ENCODE measurements at regions not wholly inside any gene's neighbourhood (a gene's known extent, or its start where the extent isn't known, plus 50 kb on each side); places are given as distances from the start of the nearest gene placed in this dataset.

- H3K36me3 Mint-ChIP-seq (ENCODE audit: unreplicated experiment): peaks cover 2% of the 10 kb centered on the region
- TF ChIP-seq CTCF (IDR thresholded peaks at IDR 0.05): no peak
- no peak overlapping the region for H3K4me3 Mint-ChIP-seq (ENCODE audit: unreplicated experiment)
- H3K4me1 Mint-ChIP-seq (ENCODE audit: unreplicated experiment): peaks cover 40% of the 10 kb centered on the region
- no peak overlapping the region for H3K27ac Mint-ChIP-seq (ENCODE audit: unreplicated experiment)
- H3K9me3 Mint-ChIP-seq (ENCODE audit: unreplicated experiment): peaks cover 5% of the 10 kb centered on the region
- no peak for DNase-seq (ENCODE audit: extremely low spot score, unreplicated experiment)
- H3K27me3 Mint-ChIP-seq (ENCODE audit: unreplicated experiment): no peaks in the 10 kb centered on the region
Observed at GRCh38 chrX:3449287-3449686, 102.8 kb upstream of the MXRA5 start.

- peaks cover 5% of the 10 kb centered on the region for H3K9me3 Mint-ChIP-seq (ENCODE audit: unreplicated experiment)
- no peak overlapping the region for H3K27ac Mint-ChIP-seq (ENCODE audit: unreplicated experiment)
- H3K27me3 Mint-ChIP-seq (ENCODE audit: unreplicated experiment): no peaks in the 10 kb centered on the region
- no peak for DNase-seq (ENCODE audit: extremely low spot score, unreplicated experiment)
- no peak for TF ChIP-seq CTCF (IDR thresholded peaks at IDR 0.05)
- H3K4me1 Mint-ChIP-seq (ENCODE audit: unreplicated experiment): peaks cover 36% of the 10 kb centered on the region
- H3K4me3 Mint-ChIP-seq (ENCODE audit: unreplicated experiment): no peak overlapping the region
- peaks cover 2% of the 10 kb centered on the region for H3K36me3 Mint-ChIP-seq (ENCODE audit: unreplicated experiment)
Observed at GRCh38 chrX:3448563-3448962, 102.1 kb upstream of the MXRA5 start.

GRCh38 chrX:3445806-3446490 is 99.5 kb upstream of the MXRA5 start:
- no peak overlapping the region for H3K27ac Mint-ChIP-seq (ENCODE audit: unreplicated experiment)
- H3K36me3 Mint-ChIP-seq (ENCODE audit: unreplicated experiment): peaks cover 4% of the 10 kb centered on the region
- H3K9me3 Mint-ChIP-seq (ENCODE audit: unreplicated experiment): peaks cover 5% of the 10 kb centered on the region
- H3K4me3 Mint-ChIP-seq (ENCODE audit: unreplicated experiment): no peak overlapping the region
- TF ChIP-seq CTCF (IDR thresholded peaks at IDR 0.05): no peak
- no peak for DNase-seq (ENCODE audit: extremely low spot score, unreplicated experiment)
- peaks cover 13% of the 10 kb centered on the region for H3K4me1 Mint-ChIP-seq (ENCODE audit: unreplicated experiment)
- H3K27me3 Mint-ChIP-seq (ENCODE audit: unreplicated experiment): no peaks in the 10 kb centered on the region

- H3K27ac Mint-ChIP-seq (ENCODE audit: unreplicated experiment): no peak overlapping the region
- H3K36me3 Mint-ChIP-seq (ENCODE audit: unreplicated experiment): peaks cover 1% of the 10 kb centered on the region
- no peaks in the 10 kb centered on the region for H3K4me1 Mint-ChIP-seq (ENCODE audit: unreplicated experiment)
- no peak for TF ChIP-seq CTCF (IDR thresholded peaks at IDR 0.05)
- no peaks in the 10 kb centered on the region for H3K27me3 Mint-ChIP-seq (ENCODE audit: unreplicated experiment)
- H3K9me3 Mint-ChIP-seq (ENCODE audit: unreplicated experiment): peaks cover 11% of the 10 kb centered on the region
- no peak for DNase-seq (ENCODE audit: extremely low spot score, unreplicated experiment)
- no peak overlapping the region for H3K4me3 Mint-ChIP-seq (ENCODE audit: unreplicated experiment)
Observed at GRCh38 chrX:3443184-3443583, 96.7 kb upstream of the MXRA5 start.

GRCh38 chrX:3442691-3443090 is 96.2 kb upstream of the MXRA5 start:
- H3K27ac Mint-ChIP-seq (ENCODE audit: unreplicated experiment): no peak overlapping the region
- TF ChIP-seq CTCF (IDR thresholded peaks at IDR 0.05): no peak
- H3K36me3 Mint-ChIP-seq (ENCODE audit: unreplicated experiment): peaks cover 1% of the 10 kb centered on the region

More at GRCh38 chrX:3442691-3443090, 96.2 kb upstream of the MXRA5 start:
- DNase-seq (ENCODE audit: extremely low spot score, unreplicated experiment): no peak
- Mint-ChIP-seq H3K4me3 (ENCODE audit: unreplicated experiment) (no peak overlapping the region), H3K27me3 (ENCODE audit: unreplicated experiment) (no peaks in the 10 kb centered on the region), H3K9me3 (ENCODE audit: unreplicated experiment) (peaks cover 11% of the 10 kb centered on the region), H3K4me1 (ENCODE audit: unreplicated experiment) (no peaks in the 10 kb centered on the region)
